Keratinocyte (primary cell): ENCODE measurements at regions not wholly inside any gene's neighbourhood (a gene's known extent, or its start where the extent isn't known, plus 50 kb on each side); places are given as distances from the start of the nearest gene placed in this dataset.

Experiments used
- EZH2 ChIP-seq: IDR thresholded peaks from one replicate; pipeline ENCODE4 v1.6.1; 2012; ENCODE audit warnings: inconsistent platforms, mild to moderate bottlenecking, low read length, moderate library complexity
- TF ChIP-seq, protein P1 (sequence below), 3 experiments: IDR thresholded peaks in 1 of 3; conservative IDR thresholded peaks in 1 of 3; optimal IDR thresholded peaks in 1 of 3; 2 replicates in 2 of 3; 3 replicates in 1 of 3; pipeline versions ENCODE3 to v1.5.1; 2011; ENCODE audit warnings: low read length in 3 of 3, mild to moderate bottlenecking in 3 of 3, moderate library complexity in 2 of 3, control low read depth in 1 of 3, inconsistent platforms in 1 of 3; ENCODE audit not compliant: insufficient read depth in 2 of 3; ENCODE audit errors: extremely low read depth in 1 of 3

GRCh38 chr4:41428601-41429279 lies 109.2 kb upstream of the LIMCH1 start:
- TF ChIP-seq, protein P1, sequence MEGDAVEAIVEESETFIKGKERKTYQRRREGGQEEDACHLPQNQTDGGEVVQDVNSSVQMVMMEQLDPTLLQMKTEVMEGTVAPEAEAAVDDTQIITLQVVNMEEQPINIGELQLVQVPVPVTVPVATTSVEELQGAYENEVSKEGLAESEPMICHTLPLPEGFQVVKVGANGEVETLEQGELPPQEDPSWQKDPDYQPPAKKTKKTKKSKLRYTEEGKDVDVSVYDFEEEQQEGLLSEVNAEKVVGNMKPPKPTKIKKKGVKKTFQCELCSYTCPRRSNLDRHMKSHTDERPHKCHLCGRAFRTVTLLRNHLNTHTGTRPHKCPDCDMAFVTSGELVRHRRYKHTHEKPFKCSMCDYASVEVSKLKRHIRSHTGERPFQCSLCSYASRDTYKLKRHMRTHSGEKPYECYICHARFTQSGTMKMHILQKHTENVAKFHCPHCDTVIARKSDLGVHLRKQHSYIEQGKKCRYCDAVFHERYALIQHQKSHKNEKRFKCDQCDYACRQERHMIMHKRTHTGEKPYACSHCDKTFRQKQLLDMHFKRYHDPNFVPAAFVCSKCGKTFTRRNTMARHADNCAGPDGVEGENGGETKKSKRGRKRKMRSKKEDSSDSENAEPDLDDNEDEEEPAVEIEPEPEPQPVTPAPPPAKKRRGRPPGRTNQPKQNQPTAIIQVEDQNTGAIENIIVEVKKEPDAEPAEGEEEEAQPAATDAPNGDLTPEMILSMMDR (optimal IDR thresholded peaks at IDR 0.05 in 1 of 3, IDR thresholded peaks at IDR 0.05 in 1 of 3, conservative IDR thresholded peaks at IDR 0.05 in 1 of 3; ENCODE audit: extremely low read depth in 1 of 3, insufficient read depth in 2 of 3, low read length in 3 of 3), result no peak
- TF ChIP-seq EZH2, result no peak
